ENCODE measurements at regions not wholly inside any gene's neighbourhood (a gene's known extent, or its start where the extent isn't known, plus 50 kb on each side); places are given as distances from the start of the nearest gene placed in this dataset.

- no peak for TF ChIP-seq POLR2A (IDR thresholded peaks at IDR 0.05; ENCODE audit: low read length)
- TF ChIP-seq GATA1 (IDR thresholded peaks at IDR 0.05; ENCODE audit: low read depth, low read length) = no peak
These were observed 134.9 kb upstream of the THBS2 start for GRCh38 chr6:169388395-169389166.
